Psoas muscle (tissue), 7 donors: ENCODE measurements at regions not wholly inside any gene's neighbourhood (a gene's known extent, or its start where the extent isn't known, plus 50 kb on each side); places are given as distances from the start of the nearest gene placed in this dataset.

Experiments used
- ATAC-seq, 4 donors: fragments of 200-7000 bp; cut with Tn5 transposase; one replicate each; pipeline ENCODE4 v1.9.1; 2020; ENCODE audit warnings: moderate library complexity in 3 of 4, mild to moderate bottlenecking in 2 of 4
- DNase-seq, 2 donors: peaks; one replicate each; pipeline ENCODE4 v3.0.0-alpha.2; 2020
- H3K27ac ChIP-seq: fragments of 200-600 bp; one replicate; pipeline ENCODE4 v1.8.0; 2022
- H3K27me3 ChIP-seq, 3 donors: fragments of 200-600 bp in 1 of 3; one replicate each; pipeline versions ENCODE4 v1.6.1 to v1.8.0; 2013 to 2022; ENCODE audit warnings: low read length in 2 of 3, mild to moderate bottlenecking in 2 of 3, moderate library complexity in 1 of 3; ENCODE audit not compliant: insufficient read depth in 3 of 3
- H3K36me3 ChIP-seq, 2 donors: fragments of 200-600 bp in 1 of 2; one replicate each; pipeline versions ENCODE4 v1.6.1 to v1.8.0; 2013 to 2022; ENCODE audit warnings: low read depth in 1 of 2, mild to moderate bottlenecking in 1 of 2, moderate library complexity in 1 of 2; ENCODE audit not compliant: insufficient read depth in 1 of 2
- H3K4me1 ChIP-seq: fragments of 200-600 bp; one replicate; pipeline ENCODE4 v1.8.0; 2022
- H3K4me3 ChIP-seq: fragments of 200-600 bp; one replicate; pipeline ENCODE4 v1.8.0; 2022; ENCODE audit warnings: mild to moderate bottlenecking
- H3K9me3 ChIP-seq: fragments of 200-600 bp; one replicate; pipeline ENCODE4 v1.8.0; 2022
- WGBS, 3 donors: extraction: QIAGEN DNeasy Blood & Tissue Kit; methylation state at CpG; one replicate each; pipeline versions ENCODE4 v1.1.6 to v1.1.7; 2013; 5-methylcytosine and 5-hydroxymethylcytosine counted together
- intact Hi-C, 2 donors: fragments of 100-400 bp; cut with DNase I; formaldehyde crosslinking; loops; one replicate each; pipeline versions ENCODE4 v1.11.0 to v1.14.2; 2022
- TF ChIP-seq, protein P1 (sequence below): fragments of 200-600 bp; IDR thresholded peaks from one replicate; pipeline ENCODE4 v1.8.0; 2022; ENCODE audit warnings: antibody characterized with exemption
- donor health status: healthy with polysubstance abuse.
- donor health status: DM: no; HTN: no; CAD: no; lungs with moderate emphysema.
- donor health status: Bipolar disorder and iron deficiency.
- donor health status: healthy.
- donor health status: DM: yes; HTN: yes; CAD: no.
- donor health status: DM: no; HTN: no; CAD: no.
- donor health status: DM: yes; HTN: yes; CAD: no.

- Histone ChIP-seq H3K4me1 (no peaks in the 10 kb centered on the region), H3K27me3 (no peaks in the 10 kb centered on the region), H3K4me3 (no peak overlapping the region), H3K9me3 (no peaks in the 10 kb centered on the region), H3K36me3 (no peaks in the 10 kb centered on the region), H3K27ac (no peak overlapping the region)
- no peak for DNase-seq
- WGBS, 3 donors = 80 to 92% (median 87%) methylated on average over 1 of the region's 1 CpG
- no peak for ATAC-seq
- TF ChIP-seq, protein P1, sequence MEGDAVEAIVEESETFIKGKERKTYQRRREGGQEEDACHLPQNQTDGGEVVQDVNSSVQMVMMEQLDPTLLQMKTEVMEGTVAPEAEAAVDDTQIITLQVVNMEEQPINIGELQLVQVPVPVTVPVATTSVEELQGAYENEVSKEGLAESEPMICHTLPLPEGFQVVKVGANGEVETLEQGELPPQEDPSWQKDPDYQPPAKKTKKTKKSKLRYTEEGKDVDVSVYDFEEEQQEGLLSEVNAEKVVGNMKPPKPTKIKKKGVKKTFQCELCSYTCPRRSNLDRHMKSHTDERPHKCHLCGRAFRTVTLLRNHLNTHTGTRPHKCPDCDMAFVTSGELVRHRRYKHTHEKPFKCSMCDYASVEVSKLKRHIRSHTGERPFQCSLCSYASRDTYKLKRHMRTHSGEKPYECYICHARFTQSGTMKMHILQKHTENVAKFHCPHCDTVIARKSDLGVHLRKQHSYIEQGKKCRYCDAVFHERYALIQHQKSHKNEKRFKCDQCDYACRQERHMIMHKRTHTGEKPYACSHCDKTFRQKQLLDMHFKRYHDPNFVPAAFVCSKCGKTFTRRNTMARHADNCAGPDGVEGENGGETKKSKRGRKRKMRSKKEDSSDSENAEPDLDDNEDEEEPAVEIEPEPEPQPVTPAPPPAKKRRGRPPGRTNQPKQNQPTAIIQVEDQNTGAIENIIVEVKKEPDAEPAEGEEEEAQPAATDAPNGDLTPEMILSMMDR = no peak
- intact Hi-C loops = no loop called here
Observed at GRCh38 chr1:224492015-224492414, 57.4 kb upstream of the WDR26 start.

- TF ChIP-seq, protein P1 = no peak
- DNase-seq = no peak
- Histone ChIP-seq H3K4me1 (no peaks in the 10 kb centered on the region), H3K27me3 (no peaks in the 10 kb centered on the region), H3K27ac (no peak overlapping the region), H3K36me3 (no peaks in the 10 kb centered on the region), H3K9me3 (no peaks in the 10 kb centered on the region), H3K4me3 (no peak overlapping the region)
- WGBS, 3 donors = 85 to 91% (median 91%) methylated on average over 2 of the region's 2 CpGs
- intact Hi-C loops = no loop called here
- no peak for ATAC-seq
Observed at GRCh38 chr1:224492632-224493031, 58.0 kb upstream of the WDR26 start.

GRCh38 chr1:224493269-224493668, 58.7 kb upstream of the WDR26 start:
- no peak overlapping the region for H3K4me3 ChIP-seq
- TF ChIP-seq, protein P1 = no peak
- no peaks in the 10 kb centered on the region for H3K36me3 ChIP-seq
- no peaks in the 10 kb centered on the region for H3K9me3 ChIP-seq
- peaks cover under 1% of the 10 kb centered on the region for H3K4me1 ChIP-seq
- no peak for DNase-seq
- intact Hi-C loops = no loop called here
- no peak overlapping the region for H3K27ac ChIP-seq
- 58 to 63% (median 61%) methylated on average over 4 of the region's 4 CpGs for WGBS, 3 donors
- H3K27me3 ChIP-seq = no peaks in the 10 kb centered on the region
- ATAC-seq = no peak

DNA sequence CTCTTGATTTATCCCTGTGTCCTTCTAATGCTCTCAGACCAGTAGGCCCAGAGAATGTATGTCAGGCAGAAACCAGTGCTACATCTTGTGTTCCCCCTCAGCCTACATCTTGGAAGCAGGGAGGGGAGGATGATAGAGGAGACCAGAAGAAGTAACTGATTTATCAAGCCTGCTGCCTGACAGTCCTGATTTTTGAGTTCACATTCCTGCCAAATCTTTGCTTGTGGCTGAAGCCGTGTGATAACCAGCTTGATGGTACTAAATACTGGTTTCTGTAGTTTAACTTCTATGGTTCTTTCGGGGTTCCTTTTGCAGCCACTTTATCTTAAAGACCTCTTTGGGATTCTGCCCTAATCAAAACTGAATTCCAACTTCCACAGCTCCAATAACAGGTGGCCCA, 59.7 kb upstream of the WDR26 start:
- Histone ChIP-seq H3K27me3 (no peaks in the 10 kb centered on the region), H3K4me1 (peaks cover 6% of the 10 kb centered on the region), H3K27ac (no peak overlapping the region), H3K36me3 (no peaks in the 10 kb centered on the region), H3K9me3 (no peaks in the 10 kb centered on the region), H3K4me3 (no peak overlapping the region)
- ATAC-seq (no peak), DNase-seq (no peak)
- intact Hi-C loops = no loop called here
- TF ChIP-seq, protein P1 = no peak
- WGBS, 3 donors = 79 to 90% (median 84%) methylated on average over 2 of the region's 2 CpGs

DNA sequence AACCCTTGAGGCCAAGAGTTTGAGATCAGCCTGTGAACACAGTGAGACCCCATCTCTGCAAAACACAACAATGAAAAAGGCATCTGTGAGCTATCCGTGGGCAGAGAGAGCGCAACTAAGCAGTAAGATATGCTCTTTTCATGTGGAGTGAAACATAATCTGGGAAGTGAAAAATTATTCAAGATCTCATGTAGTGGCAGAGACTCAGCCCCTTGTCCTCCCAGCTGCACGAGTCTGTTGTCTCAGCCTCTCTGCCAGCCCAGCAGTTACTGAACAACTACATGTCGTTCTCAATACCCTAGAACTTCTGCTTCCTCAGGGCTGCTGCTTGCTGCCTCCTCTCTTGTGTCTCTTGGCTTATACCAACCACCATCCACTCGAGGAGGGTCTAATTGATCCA, 61.3 kb upstream of the WDR26 start:
- Histone ChIP-seq H3K27ac (no peak overlapping the region), H3K9me3 (no peaks in the 10 kb centered on the region), H3K4me3 (no peak overlapping the region), H3K27me3 (no peaks in the 10 kb centered on the region), H3K36me3 (no peaks in the 10 kb centered on the region), H3K4me1 (peaks cover 6% of the 10 kb centered on the region)
- ATAC-seq = no peak
- TF ChIP-seq, protein P1 = no peak
- intact Hi-C loops = no loop called here
- 54 to 69% (median 62%) methylated on average over 5 of the region's 5 CpGs for WGBS, 3 donors
- DNase-seq = no peak
